Prostate gland (tissue), 2 donors: ENCODE measurements at regions not wholly inside any gene's neighbourhood (a gene's known extent, or its start where the extent isn't known, plus 50 kb on each side); places are given as distances from the start of the nearest gene placed in this dataset.
"Not testable (repeated sequence)": the region's sequence is repeated elsewhere in the genome, so short reads cannot be mapped to it uniquely, and the experiment has no call there.

Source experiments
- DNase-seq: peaks from one replicate; pipeline ENCODE4 v3.0.0-alpha.2; 2019; ENCODE audit warnings: low spot score
- H3K27ac ChIP-seq, 2 donors: fragments of 200-600 bp; sonication (generic); 2 replicates each; pipeline ENCODE4 v1.5.1; 2017 to 2019
- H3K27me3 ChIP-seq: fragments of 200-600 bp; sonication (generic); replicated peaks from 2 replicates; pipeline ENCODE4 v1.5.1; 2019; ENCODE audit not compliant: insufficient read depth
- H3K36me3 ChIP-seq, 2 donors: fragments of 200-600 bp; sonication (generic); 1 replicate in 1 of 2; 2 replicates in 1 of 2; pipeline versions ENCODE4 v1.5.1 to v1.8.1; 2017 to 2019
- H3K4me1 ChIP-seq: fragments of 200-600 bp; sonication (generic); replicated peaks from 2 replicates; pipeline ENCODE4 v1.5.1; 2019
- H3K4me3 ChIP-seq, 2 donors: fragments of 200-600 bp; sonication (generic); 2 replicates each; pipeline ENCODE4 v1.5.1; 2017 to 2019
- H3K9me3 ChIP-seq: fragments of 200-600 bp; sonication (generic); 2 replicates; pipeline ENCODE4 v1.5.1; 2017
- CTCF ChIP-seq, 4 experiments: fragments of 200-600 bp in 2 of 4; fragments of 450-650 bp in 2 of 4; sonication (generic) in 2 of 4; IDR thresholded peaks; 1 replicate in 3 of 4; 2 replicates in 1 of 4; pipeline ENCODE4 v1.5.1; 2016 to 2019; ENCODE audit warnings: antibody characterized with exemption in 4 of 4, mild to moderate bottlenecking in 2 of 4, moderate library complexity in 2 of 4
- POLR2A ChIP-seq: fragments of 450-650 bp; IDR thresholded peaks from one replicate; pipeline ENCODE4 v1.6.1; 2016; ENCODE audit warnings: antibody characterized with exemption, mild to moderate bottlenecking
- POLR2AphosphoS5 ChIP-seq: sonication (generic); formaldehyde crosslinking; IDR thresholded peaks from one replicate; pipeline ENCODE4 v1.6.1; 2017; ENCODE audit warnings: antibody characterized with exemption
- WGBS: methylation state at CpG from one replicate; pipeline ENCODE4 v1.1.5; 2018; 5-methylcytosine and 5-hydroxymethylcytosine counted together
- intact Hi-C: fragments of 100-400 bp; cut with DNase I; formaldehyde crosslinking; loops from one replicate; pipeline ENCODE4 v1.14.2; 2022

DNA sequence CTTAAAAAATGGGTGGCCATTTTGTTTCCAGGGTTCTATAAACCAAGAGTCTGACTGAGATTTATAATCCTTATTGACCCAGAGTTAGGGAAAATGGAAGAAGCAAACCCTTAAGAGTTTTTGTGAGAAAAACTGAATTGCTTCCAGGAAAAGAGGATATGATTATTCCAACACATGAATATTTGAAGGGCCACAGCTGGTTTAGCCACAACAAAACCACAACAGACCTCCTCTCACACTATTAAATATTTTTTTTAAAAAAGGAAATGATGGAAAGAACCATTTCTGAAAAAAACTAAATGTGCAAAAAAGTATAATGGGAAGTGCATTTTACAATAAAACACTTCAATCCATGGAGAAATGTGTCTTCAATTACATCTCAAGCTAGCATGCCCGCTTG, 182.7 kb downstream of the ETAA1 start:
- WGBS, result 65% methylated on average over 1 of the region's 1 CpG
- Histone ChIP-seq H3K9me3 (no peaks in the 10 kb centered on the region), H3K4me3 (no peak overlapping the region), H3K36me3 (no peaks in the 10 kb centered on the region), H3K27ac (no peak overlapping the region), H3K4me1 (no peaks in the 10 kb centered on the region), H3K27me3 (no peaks in the 10 kb centered on the region)
- intact Hi-C loops, result no loop called here
- TF ChIP-seq POLR2AphosphoS5, result no peak
- TF ChIP-seq POLR2A, result no peak
- no peak for DNase-seq

DNA sequence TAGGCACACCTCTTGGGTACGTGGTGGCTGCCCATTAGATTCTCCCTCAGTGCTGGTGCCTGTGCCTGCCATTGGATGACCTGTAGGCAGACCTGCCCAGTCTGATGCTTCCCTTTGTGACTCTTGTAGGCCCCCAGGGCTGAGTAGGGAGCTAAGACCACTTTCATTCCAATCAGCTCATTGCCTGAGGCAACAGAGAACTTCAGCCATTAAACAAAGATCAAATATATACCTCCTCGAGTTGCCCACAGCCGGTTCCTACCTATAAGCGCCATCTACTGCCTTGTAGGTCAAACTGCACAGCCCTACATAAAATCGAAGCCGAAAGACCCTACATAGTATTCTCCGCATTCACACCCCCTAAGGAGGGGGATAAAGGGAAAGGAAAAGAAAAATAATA, 184.6 kb downstream of the ETAA1 start:
- Histone ChIP-seq H3K4me1 (no peaks in the 10 kb centered on the region), H3K27ac (no peak overlapping the region), H3K9me3 (no peaks in the 10 kb centered on the region), H3K4me3 (no peak overlapping the region), H3K36me3 (no peaks in the 10 kb centered on the region), H3K27me3 (no peaks in the 10 kb centered on the region)
- TF ChIP-seq POLR2A (no peak), CTCF (IDR thresholded peaks at IDR 0.05) (peak in 1 of 4 experiments; percentile 18), POLR2AphosphoS5 (no peak)
- 81% methylated on average over 7 of the region's 7 CpGs for WGBS
- no peak for DNase-seq
- intact Hi-C loops, result no loop called here

GRCh38 chr2:67583185-67583584, 186.1 kb downstream of the ETAA1 start:
- 93% methylated on average over 2 of the region's 2 CpGs for whole genome bisulfite sequencing
- no peak for DNase-seq
- no peaks in the 10 kb centered on the region for H3K9me3 ChIP-seq
- TF ChIP-seq CTCF (IDR thresholded peaks at IDR 0.05) (no peak), POLR2A (no peak), POLR2AphosphoS5 (no peak)
- H3K4me1 ChIP-seq, result no peaks in the 10 kb centered on the region
- H3K27ac ChIP-seq, result no peak overlapping the region
- intact Hi-C loops, result no loop called here
- no peak overlapping the region for H3K4me3 ChIP-seq
- no peaks in the 10 kb centered on the region for H3K27me3 ChIP-seq
- H3K36me3 ChIP-seq, result no peaks in the 10 kb centered on the region

DNA sequence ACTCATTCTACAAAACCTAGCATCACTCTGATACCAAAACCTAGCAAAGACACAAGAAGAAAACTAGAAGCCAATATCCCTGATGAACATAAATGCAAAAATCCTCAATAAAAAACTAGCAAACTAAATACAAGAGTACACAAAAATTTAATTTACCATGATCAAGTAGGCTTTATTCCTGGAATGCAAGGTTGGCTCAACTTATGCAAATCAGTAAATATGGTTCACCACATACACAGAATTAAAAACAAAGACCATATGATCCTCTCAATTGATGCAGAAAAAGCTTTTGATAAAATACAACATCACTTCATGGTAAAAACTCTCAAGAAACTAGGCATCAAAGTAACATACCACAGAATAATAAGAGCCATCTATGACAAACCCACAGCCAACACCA, 188.3 kb downstream of the ETAA1 start:
- no peak for DNase-seq
- Histone ChIP-seq H3K27ac (no peak overlapping the region), H3K9me3 (no peaks in the 10 kb centered on the region), H3K4me3 (no peak overlapping the region), H3K4me1 (no peaks in the 10 kb centered on the region), H3K27me3 (no peaks in the 10 kb centered on the region), H3K36me3 (no peaks in the 10 kb centered on the region)
- intact Hi-C loops, result no loop called here
- TF ChIP-seq CTCF (IDR thresholded peaks at IDR 0.05), result no peak
- TF ChIP-seq POLR2AphosphoS5, result no peak
- no peak for TF ChIP-seq POLR2A

DNA sequence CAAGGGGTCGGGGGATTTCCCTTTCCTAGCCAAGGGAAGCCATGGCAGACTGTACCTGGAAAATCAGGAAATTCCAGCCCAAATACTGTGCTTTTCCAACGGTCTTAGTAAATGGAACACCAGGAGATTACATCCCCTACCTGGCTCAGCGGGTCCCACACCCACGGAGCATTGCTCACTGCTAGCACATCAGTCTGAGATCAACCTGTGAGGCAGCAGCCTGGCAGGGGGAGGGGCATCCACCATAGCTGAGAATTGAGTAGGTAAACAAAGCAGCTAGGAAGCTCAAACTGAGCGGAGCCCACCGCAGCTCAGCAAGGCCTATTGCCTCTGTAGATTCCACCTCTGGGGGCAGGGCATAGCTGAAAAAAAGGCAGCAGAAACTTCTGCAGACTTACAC, 192.0 kb downstream of the ETAA1 start:
- DNase-seq, intact Hi-C loops: not testable (repeated sequence)
- WGBS, result 72% methylated on average over 6 of the region's 6 CpGs

DNA sequence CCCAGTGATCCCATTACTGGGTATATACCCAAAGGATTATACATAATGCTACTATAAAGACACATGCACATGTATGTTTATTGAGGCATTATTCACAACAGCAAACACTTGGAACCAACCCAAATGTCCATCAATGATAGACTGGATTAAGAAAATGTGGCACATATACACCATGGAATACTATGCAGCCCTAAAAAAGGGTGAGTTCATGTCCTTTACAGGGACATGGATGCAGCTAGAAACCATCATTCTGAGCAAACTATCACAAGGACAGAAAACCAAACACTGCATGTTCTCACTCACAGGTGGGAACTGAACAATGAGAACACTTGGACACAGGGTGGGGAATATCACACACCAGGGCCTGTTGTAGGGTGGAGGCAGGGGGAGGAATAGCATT, 197.4 kb downstream of the ETAA1 start:
- H3K4me1 ChIP-seq, H3K27ac ChIP-seq, H3K9me3 ChIP-seq, DNase-seq, H3K36me3 ChIP-seq, H3K4me3 ChIP-seq, intact Hi-C loops, H3K27me3 ChIP-seq: not testable (repeated sequence)

More for the DNA sequence above, 192.0 kb downstream of the ETAA1 start:
- H3K4me3 ChIP-seq, H3K27me3 ChIP-seq, H3K9me3 ChIP-seq, H3K36me3 ChIP-seq, H3K27ac ChIP-seq, H3K4me1 ChIP-seq: not testable (repeated sequence)

DNA sequence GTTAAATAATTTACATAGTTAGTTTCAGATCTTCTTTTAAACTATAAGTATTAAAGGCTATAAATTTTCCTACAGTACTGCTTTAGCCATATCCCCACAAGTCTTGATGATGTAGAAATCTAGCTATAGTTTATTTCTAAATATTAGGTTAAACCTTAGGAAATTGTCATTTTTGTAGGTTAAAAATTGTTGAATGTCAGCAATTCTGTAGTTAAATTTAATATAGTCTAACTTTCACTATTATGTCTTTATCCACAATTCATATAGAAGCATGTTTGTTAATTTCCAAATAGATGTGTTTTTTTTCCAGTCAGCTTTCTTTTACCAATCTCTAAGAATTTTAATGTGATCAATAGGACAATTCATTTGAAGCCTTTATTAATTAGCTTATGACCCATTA, 199.7 kb downstream of the ETAA1 start:
- Histone ChIP-seq H3K4me1 (no peaks in the 10 kb centered on the region), H3K36me3 (no peaks in the 10 kb centered on the region), H3K9me3 (no peaks in the 10 kb centered on the region), H3K4me3 (no peak overlapping the region), H3K27ac (no peak overlapping the region), H3K27me3 (no peaks in the 10 kb centered on the region)
- intact Hi-C loops, result no loop called here
- TF ChIP-seq POLR2AphosphoS5, result no peak
- TF ChIP-seq POLR2A, result no peak
- TF ChIP-seq CTCF (IDR thresholded peaks at IDR 0.05), result no peak
- no peak for DNase-seq
